ENCODE measurements at regions not wholly inside any gene's neighbourhood (a gene's known extent, or its start where the extent isn't known, plus 50 kb on each side); places are given as distances from the start of the nearest gene placed in this dataset.
"Not testable (repeated sequence)": the region's sequence is repeated elsewhere in the genome, so short reads cannot be mapped to it uniquely, and the experiment has no call there.

DNA sequence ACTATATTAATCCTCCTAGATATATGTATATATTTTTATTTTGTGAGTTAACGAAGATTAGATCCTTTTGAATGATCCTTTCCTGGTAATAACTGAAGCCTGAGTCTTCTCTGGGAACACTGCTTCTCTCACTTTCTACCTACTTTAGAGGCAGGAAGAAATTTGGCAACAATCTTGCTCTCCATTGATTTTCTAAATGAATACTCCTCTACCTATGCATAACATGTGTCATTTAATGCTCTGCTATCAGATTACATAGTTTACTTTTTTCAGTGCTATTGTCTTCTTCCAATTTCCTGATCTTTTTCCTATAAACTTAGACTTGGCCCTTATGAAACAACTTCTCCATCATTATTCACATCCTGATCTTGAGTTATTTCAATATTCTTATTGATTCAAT, 60.4 kb upstream of the PDHA2 start:
- no peak for DNase-seq (ENCODE audit: low spot score)

DNA sequence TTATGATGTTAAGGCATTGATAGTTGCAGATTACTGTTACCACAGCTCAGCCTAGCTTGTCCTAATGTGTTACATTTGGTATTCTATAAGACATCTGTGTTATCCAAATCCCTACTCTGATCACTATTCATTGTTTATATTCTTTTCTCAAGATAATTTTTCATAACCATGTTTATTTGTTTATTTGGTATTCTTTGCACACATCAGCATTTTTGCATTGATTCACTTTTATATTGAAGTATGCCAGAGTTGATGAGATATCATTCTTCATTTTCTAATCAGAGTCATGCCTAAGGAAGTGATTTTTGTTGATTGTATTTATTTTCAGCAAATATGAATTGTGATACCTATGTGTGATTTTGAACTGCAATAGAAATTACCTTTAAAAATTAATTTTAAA, 61.2 kb upstream of the PDHA2 start:
- no peak for DNase-seq (ENCODE audit: low spot score)

DNA sequence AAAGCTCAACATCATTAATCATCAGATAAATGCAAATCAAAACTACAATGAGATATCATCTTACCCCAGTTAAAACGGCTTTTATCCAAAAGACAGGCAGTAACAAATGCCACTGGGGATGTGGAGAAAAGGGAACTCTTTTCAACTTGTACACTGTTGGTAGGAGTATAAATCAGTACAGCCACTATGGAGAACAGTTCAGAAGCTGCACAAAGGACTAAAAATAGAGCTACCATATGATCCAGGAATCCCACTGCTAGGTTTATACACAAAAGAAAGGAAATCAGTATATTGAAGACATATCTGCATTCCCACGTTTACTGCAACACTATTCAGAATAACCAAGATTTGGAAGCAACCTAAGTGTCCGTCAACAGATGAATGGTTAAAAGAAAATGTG, 69.3 kb upstream of the PDHA2 start:
- not testable (repeated sequence) for DNase-seq (ENCODE audit: low spot score)

GRCh38 chr4:95764961-95765360, 74.9 kb upstream of the PDHA2 start:
- DNase-seq (ENCODE audit: low spot score): no peak

- peak; percentile 11 for DNase-seq (ENCODE audit: low spot score)
Measured at GRCh38 chr4:95761871-95762270, 78.0 kb upstream of the PDHA2 start.

DNA sequence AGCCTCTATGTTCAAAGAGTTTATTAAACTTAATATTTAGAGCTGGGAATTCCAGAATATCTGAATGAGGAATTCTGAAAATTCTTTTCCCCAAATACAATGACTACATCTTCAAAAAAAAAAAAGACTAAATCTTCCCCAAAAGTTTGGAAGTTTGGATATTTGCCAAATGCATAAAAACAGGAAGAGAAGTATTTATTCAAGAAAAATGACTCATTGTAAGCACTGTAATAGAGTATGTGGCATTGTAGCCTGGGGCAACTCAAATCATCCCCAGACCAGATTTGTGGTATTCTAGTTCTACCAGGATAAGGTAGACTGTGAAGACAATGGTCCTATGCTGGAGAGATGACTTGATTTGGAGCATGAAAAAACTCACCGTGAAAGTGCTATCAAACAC, 78.5 kb upstream of the PDHA2 start:
- peak; percentile 80 for DNase-seq (ENCODE audit: low spot score)

DNA sequence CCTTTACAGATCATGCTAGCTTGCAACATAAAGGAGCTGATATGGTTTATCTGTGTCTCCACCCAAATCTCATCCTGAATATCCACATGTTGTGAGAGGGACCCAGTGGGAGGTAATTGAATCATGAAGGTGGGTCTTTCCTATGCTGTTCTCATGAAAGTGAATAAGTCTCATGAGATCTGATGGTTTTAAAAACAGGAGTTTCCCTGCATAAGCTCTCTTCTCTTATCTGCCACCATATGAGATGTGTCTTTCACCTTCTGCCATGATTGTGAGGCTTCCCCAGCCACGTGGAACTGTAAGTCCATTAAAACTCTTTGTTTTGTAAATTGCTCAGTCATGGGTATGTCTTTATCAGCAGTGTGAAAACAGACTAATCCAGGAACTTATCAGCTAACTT, 79.2 kb upstream of the PDHA2 start:
- not testable (repeated sequence) for DNase-seq (ENCODE audit: low spot score)

GRCh38 chr4:95758001-95758400, 81.9 kb upstream of the PDHA2 start:
- no peak for DNase-seq (ENCODE audit: low spot score)

GRCh38 chr4:95754667-95755066, 85.2 kb upstream of the PDHA2 start:
- no peak for DNase-seq (ENCODE audit: low spot score)

DNA sequence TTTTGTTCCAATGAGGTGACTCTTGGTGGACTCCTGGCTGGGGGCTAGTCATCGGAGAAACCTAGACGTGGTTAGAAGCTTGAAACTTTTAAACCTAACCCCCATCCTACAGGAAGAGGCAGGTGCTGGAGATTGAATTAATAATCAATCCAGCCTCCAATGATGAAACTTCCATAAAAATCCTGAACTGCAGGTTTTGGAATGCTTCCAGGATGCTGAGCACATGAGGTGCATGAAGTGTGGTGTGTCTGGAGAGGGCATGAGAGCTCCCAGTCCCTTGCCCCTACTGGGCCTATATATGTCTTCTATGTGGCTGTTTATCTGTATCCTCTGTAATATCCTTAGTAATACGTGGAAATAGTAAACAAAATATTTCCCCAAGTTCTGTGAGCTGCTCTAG, 90.7 kb upstream of the PDHA2 start:
- no peak for DNase-seq (ENCODE audit: low spot score)

GRCh38 chr4:95742872-95743271, 97.0 kb upstream of the PDHA2 start:
- DNase-seq (ENCODE audit: low spot score): no peak

DNA sequence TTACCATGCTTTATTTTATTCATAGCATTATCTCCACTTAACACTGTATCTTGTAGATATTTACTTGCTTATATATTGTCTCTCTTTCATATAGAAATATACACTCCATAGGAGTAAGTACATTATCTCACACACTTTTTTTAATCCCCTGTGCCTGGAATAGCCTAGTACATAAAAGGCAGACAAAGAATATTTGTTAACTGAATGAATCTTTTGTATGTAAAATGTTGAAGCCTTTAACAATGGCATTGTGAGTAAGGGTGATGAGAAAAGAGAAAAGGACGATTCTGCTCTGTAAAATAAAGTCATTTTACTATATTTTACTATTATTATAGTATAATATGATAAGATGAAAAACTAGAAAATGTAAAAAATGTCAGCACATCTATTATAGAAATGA, 97.7 kb upstream of the PDHA2 start:
- no peak for DNase-seq (ENCODE audit: low spot score)

DNA sequence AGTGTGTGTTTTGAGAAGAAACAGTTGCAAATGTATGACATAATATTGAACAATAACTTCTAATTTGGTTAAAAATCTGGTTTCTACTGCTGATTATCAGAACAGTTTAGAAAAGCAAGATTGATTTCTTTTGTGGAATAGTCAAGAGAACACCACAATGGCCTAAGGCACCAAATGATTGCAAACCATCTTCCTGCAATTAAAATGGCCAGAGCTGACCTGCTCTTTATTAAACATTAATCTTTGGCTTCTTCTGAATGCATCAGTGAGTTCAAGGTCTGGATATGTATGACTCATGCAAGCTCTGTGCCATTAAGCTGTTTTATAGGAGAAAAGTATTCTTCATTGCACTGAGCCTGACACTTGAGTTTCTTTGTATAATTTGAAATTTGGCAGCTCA, 107.8 kb upstream of the PDHA2 start:
- DNase-seq (ENCODE audit: low spot score): peak; percentile 52

DNA sequence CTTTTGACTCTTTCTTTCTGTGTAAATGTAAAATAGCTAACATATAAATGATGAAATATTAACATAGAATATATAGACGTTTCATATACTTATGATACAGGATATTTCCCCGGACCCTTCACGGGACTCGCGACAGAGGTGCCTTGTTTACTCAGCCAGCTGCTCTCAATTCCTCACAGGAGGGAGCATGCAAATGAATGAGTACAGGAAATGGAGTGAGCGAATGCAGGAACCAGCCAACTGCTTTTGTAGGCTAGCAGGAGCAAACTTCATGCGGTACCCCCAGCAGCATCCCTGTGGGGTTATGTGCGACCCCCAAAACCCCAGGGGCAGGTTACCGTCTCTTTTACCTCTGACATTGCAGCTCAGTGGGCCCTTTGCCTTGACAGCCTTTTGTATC, 110.3 kb upstream of the PDHA2 start:
- no peak for DNase-seq (ENCODE audit: low spot score)

GRCh38 chr4:95728145-95728544, 111.7 kb upstream of the PDHA2 start:
- DNase-seq (ENCODE audit: low spot score): peak; percentile 40

- no peak for DNase-seq (ENCODE audit: low spot score)
Measured at GRCh38 chr4:95715830-95716229, 124.1 kb upstream of the PDHA2 start.

- DNase-seq (ENCODE audit: low spot score): no peak
Measured at GRCh38 chr4:95714571-95714970, 125.3 kb upstream of the PDHA2 start.

DNA sequence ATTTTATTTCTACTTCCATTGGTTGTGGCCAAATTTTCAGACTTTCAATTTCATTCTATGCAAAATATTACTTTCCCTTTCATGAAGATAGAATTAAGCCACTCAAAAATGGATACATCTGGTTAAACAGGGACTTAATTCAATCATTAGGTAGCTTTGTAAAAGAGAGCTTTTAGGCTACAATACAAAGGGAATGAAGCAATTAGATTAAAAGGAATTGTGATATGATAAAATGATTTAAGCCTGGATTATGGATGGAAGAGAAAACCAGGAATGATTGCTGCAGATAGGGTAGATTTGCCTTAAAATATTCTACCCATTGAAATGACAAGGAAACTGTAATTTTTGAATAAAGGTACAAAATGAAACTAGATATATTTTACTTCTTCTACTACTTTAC, 134.6 kb upstream of the PDHA2 start:
- DNase-seq (ENCODE audit: low spot score): no peak

GRCh38 chr4:95701500-95702170, 138.3 kb upstream of the PDHA2 start:
- peak; percentile 42 for DNase-seq (ENCODE audit: low spot score)

GRCh38 chr4:95694411-95694810, 145.5 kb upstream of the PDHA2 start:
- no peak for DNase-seq (ENCODE audit: low spot score)

- peak; percentile 31 for DNase-seq (ENCODE audit: low spot score)
Measured at GRCh38 chr4:95693594-95693993, 144.8 kb upstream of the UNC5C start.

DNA sequence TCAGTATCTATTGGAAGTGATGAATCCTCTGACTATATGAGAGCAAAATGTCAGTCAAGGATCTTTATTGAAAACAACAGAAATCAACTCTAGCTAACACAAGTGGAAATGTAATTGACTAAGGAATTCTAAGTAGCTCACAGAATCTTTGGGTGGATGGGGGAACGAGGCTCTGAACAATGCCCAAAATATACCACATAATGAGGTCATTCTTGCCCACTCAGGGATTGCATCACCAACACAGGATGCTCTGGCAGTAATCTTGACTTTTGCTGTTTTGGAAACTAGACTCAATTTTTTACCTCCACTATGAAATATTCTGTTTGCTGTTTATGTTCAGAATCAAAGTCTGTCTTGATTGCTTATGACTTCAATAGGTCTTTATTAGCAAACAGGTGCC, 127.4 kb upstream of the UNC5C start:
- peak; percentile 7 for DNase-seq (ENCODE audit: low spot score)

GRCh38 chr4:95675623-95676022, 126.8 kb upstream of the UNC5C start:
- DNase-seq (ENCODE audit: low spot score): no peak

DNA sequence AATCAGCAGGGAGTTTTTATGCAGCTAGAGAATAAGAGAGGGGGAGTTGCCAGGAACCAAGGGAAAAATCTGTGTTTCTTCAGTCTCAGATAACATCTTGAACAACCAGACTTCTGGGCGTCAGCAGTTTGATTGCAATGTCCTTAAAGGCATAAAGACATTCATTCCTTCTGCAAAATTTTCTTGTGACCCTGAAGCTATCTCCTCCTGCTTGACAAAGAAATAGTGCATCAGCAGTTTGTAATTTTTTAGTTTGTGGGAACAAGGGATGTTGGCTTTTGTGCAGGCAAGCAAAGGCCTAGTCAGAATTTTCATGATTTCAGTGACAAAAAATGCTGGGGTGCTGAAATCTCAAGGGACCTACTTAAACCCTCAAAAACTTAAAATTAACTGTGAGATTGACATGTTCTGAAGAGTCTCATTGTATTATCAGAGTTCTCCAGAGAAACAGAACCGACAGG, 125.8 kb upstream of the UNC5C start:
- DNase-seq (ENCODE audit: low spot score): no peak
